ENCODE measurements at regions not wholly inside any gene's neighbourhood (a gene's known extent, or its start where the extent isn't known, plus 50 kb on each side); places are given as distances from the start of the nearest gene placed in this dataset.
"Not testable (repeated sequence)": the region's sequence is repeated elsewhere in the genome, so short reads cannot be mapped to it uniquely, and the experiment has no call there.

GRCh38 chr16:22718598-22718997 is 95.4 kb upstream of the HS3ST2 start:
- not testable (repeated sequence) for DNase-seq

GRCh38 chr16:22719945-22720344 is 94.0 kb upstream of the HS3ST2 start:
- no peak for DNase-seq

- peak in 2 of 3 donors; percentile 16 to 60 for DNase-seq
These were observed 92.4 kb upstream of the HS3ST2 start for GRCh38 chr16:22721511-22722100.

GRCh38 chr16:22722551-22723541 is 91.1 kb upstream of the HS3ST2 start:
- not testable (repeated sequence) for DNase-seq

GRCh38 chr16:22726868-22727267 is 87.1 kb upstream of the HS3ST2 start:
- no peak for DNase-seq

GRCh38 chr16:22727285-22728166 is 86.4 kb upstream of the HS3ST2 start:
- DNase-seq: no peak

GRCh38 chr16:22728167-22728836 is 85.7 kb upstream of the HS3ST2 start:
- DNase-seq: peak in 1 of 3 donors; percentile 19

- DNase-seq: no peak
These were observed 81.6 kb upstream of the HS3ST2 start for GRCh38 chr16:22732400-22732799.

GRCh38 chr16:22732959-22733358 is 81.0 kb upstream of the HS3ST2 start:
- no peak for DNase-seq

- DNase-seq: no peak
These were observed 79.6 kb upstream of the HS3ST2 start for GRCh38 chr16:22734368-22734767.

GRCh38 chr16:22736791-22737190 is 77.2 kb upstream of the HS3ST2 start:
- no peak for DNase-seq

- DNase-seq: peak in 1 of 3 donors; percentile 8
These were observed 74.9 kb upstream of the HS3ST2 start for GRCh38 chr16:22739077-22739476.

GRCh38 chr16:22743401-22743800 is 70.6 kb upstream of the HS3ST2 start:
- no peak for DNase-seq

GRCh38 chr16:22751104-22751667 is 62.8 kb upstream of the HS3ST2 start:
- DNase-seq: no peak

- DNase-seq: no peak
These were observed 62.3 kb upstream of the HS3ST2 start for GRCh38 chr16:22751685-22752084.

- no peak for DNase-seq
These were observed 60.5 kb upstream of the HS3ST2 start for GRCh38 chr16:22753451-22753850.

GRCh38 chr16:22754577-22754976 is 59.4 kb upstream of the HS3ST2 start:
- DNase-seq: no peak

GRCh38 chr16:22757202-22757601 is 56.8 kb upstream of the HS3ST2 start:
- no peak for DNase-seq

- DNase-seq: no peak
These were observed 51.5 kb upstream of the HS3ST2 start for GRCh38 chr16:22762486-22762885.

- DNase-seq: no peak
These were observed 50.4 kb upstream of the HS3ST2 start for GRCh38 chr16:22763437-22764080.
